ENCODE measurements at regions not wholly inside any gene's neighbourhood (a gene's known extent, or its start where the extent isn't known, plus 50 kb on each side); places are given as distances from the start of the nearest gene placed in this dataset.
"Not testable (repeated sequence)": the region's sequence is repeated elsewhere in the genome, so short reads cannot be mapped to it uniquely, and the experiment has no call there.

GRCh38 chr13:21304256-21304655 lies 127.8 kb downstream of the MRPL57 start:
- H3K9me3 ChIP-seq, result no peaks in the 10 kb centered on the region
- H3K27ac ChIP-seq, result no peak overlapping the region
- no peak overlapping the region for H3K4me2 ChIP-seq
- H3K27me3 ChIP-seq, result no peaks in the 10 kb centered on the region
- no peak overlapping the region for H3K9ac ChIP-seq
- no peak for TF ChIP-seq Cebpa-rat (IDR thresholded peaks at IDR 0.05)
- H3K4me3 ChIP-seq, result no peak overlapping the region
- H3K36me3 ChIP-seq, result peaks cover 27% of the 10 kb centered on the region
- H3K4me1 ChIP-seq, result peaks cover 5% of the 10 kb centered on the region
- H4K20me1 ChIP-seq, result no peaks in the 10 kb centered on the region

DNA sequence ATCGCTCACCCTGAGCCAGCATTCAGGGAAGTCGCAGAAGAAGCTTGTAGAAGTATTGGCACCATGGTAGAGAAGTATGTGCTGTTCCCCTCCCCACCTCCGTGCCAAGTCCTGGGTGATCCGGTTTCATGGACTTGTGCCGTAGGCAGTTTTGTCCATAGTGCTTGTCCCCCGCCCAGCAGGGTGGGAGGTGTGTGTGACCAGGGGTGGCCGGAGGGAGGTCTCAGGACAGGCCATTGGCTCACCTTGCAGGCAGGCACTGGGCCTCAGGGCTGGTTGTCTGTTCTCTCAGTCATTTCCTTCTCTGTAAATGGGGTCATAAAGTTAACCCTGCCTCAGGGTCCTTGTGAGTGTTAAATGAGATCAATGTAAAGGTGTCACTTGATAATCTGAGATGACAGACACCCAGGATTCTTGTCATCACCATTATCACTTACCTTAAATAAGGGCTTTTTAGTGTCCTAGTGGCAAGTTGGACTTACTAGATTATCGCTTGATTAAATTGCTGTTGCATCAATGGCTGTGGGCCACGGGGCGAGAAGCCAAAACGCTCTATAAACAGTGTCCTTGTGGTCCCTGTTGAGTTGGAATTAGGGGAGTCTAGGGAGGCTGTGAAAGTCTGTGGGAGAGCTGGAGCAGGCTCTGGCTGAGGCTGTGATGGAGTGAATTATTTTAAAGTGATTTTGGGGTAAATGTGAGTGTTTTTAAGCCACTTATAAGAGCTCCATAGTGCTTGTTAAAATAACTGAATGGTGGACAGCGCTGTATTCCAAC lies 130.0 kb downstream of the MRPL57 start:
- not testable (repeated sequence) for H3K4me2 ChIP-seq, H3K4me3 ChIP-seq, H3K27ac ChIP-seq, H3K9ac ChIP-seq, H4K20me1 ChIP-seq, H3K9me3 ChIP-seq, H3K27me3 ChIP-seq, H3K4me1 ChIP-seq
- H3K36me3 ChIP-seq, result peaks cover 46% of the 10 kb centered on the region

GRCh38 chr13:21307158-21307557 lies 130.7 kb downstream of the MRPL57 start:
- H3K9ac ChIP-seq, H3K4me1 ChIP-seq, H3K4me2 ChIP-seq, H3K4me3 ChIP-seq, H3K27me3 ChIP-seq, H3K9me3 ChIP-seq, H3K27ac ChIP-seq, H4K20me1 ChIP-seq: not testable (repeated sequence)
- peaks cover 53% of the 10 kb centered on the region for H3K36me3 ChIP-seq

DNA sequence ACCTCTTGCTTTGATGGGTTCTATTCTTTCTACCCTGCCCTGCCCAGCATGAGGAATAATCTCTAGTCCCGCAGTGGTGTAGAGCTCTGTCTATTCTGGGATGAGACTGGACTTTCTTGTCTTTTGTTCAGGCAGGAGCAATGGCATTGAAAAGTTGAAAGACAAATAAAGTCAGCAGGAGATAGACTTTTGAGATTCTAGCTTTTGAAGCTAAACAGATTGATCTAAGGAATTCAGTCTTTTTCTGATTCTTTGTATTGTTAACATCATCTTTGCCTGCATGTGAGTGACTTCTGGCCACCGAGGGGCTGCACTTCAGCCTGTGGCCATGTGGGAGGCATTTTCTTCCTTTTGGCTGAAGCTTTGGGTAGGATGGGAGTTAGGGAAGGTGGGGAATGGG lies 132.4 kb downstream of the MRPL57 start:
- H3K9me3 ChIP-seq, result no peaks in the 10 kb centered on the region
- H3K9ac ChIP-seq, result no peak overlapping the region
- no peak for TF ChIP-seq Cebpa-rat (IDR thresholded peaks at IDR 0.05)
- H3K4me1 ChIP-seq, result no peaks in the 10 kb centered on the region
- H3K4me2 ChIP-seq, result no peak overlapping the region
- no peaks in the 10 kb centered on the region for H3K27me3 ChIP-seq
- H3K27ac ChIP-seq, result no peak overlapping the region
- H4K20me1 ChIP-seq, result no peaks in the 10 kb centered on the region
- no peak overlapping the region for H3K4me3 ChIP-seq
- H3K36me3 ChIP-seq, result peaks cover 58% of the 10 kb centered on the region

- no peak for TF ChIP-seq Cebpa-rat (IDR thresholded peaks at IDR 0.05)
- Histone ChIP-seq H3K4me3 (no peak overlapping the region), H3K4me1 (no peaks in the 10 kb centered on the region), H3K9ac (no peak overlapping the region), H3K9me3 (no peaks in the 10 kb centered on the region), H3K4me2 (no peak overlapping the region), H3K36me3 (peaks cover 54% of the 10 kb centered on the region), H3K27ac (no peak overlapping the region), H3K27me3 (no peaks in the 10 kb centered on the region), H4K20me1 (0 out of 2 replicates have a peak, but pooled peaks cover 3% of the 10 kb centered on the region)
Measured at GRCh38 chr13:21309542-21310172, 133.2 kb downstream of the MRPL57 start.

GRCh38 chr13:21310220-21310619 lies 133.8 kb downstream of the MRPL57 start:
- Histone ChIP-seq H3K4me2 (no peak overlapping the region), H3K36me3 (peaks cover 54% of the 10 kb centered on the region), H3K9me3 (no peaks in the 10 kb centered on the region), H3K27ac (no peak overlapping the region), H3K4me1 (no peaks in the 10 kb centered on the region), H3K4me3 (no peak overlapping the region), H4K20me1 (0 out of 2 replicates have a peak, but pooled peaks cover 7% of the 10 kb centered on the region), H3K9ac (no peak overlapping the region), H3K27me3 (no peaks in the 10 kb centered on the region)
- TF ChIP-seq Cebpa-rat (IDR thresholded peaks at IDR 0.05), result no peak

DNA sequence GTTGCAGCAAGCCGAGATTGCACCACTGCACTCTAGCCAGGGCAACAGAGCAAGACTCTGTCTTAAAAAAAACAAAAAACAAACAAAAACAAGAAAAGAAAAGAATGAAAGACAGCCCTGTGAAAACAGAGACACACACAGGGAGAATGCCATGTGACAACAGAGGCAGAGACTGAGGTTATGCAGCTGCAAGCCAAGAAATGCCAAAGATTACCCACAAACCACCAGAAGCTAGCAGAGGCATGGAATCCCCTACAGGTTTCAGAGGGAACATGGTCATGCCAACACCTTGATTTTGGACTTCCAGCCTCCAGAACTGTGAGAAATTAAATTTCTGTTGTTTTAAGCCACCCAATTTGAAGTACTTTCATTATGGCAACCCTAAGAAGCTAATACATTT lies 138.5 kb downstream of the MRPL57 start:
- Histone ChIP-seq H3K9me3 (peaks cover 23% of the 10 kb centered on the region), H3K36me3 (peaks cover 64% of the 10 kb centered on the region)
- not testable (repeated sequence) for H3K4me2 ChIP-seq, H3K27ac ChIP-seq, H3K9ac ChIP-seq, H3K4me1 ChIP-seq, H3K27me3 ChIP-seq, H4K20me1 ChIP-seq, H3K4me3 ChIP-seq

GRCh38 chr13:21316376-21316775 lies 139.9 kb downstream of the MRPL57 start:
- H3K27ac ChIP-seq, result no peak overlapping the region
- TF ChIP-seq Cebpa-rat (IDR thresholded peaks at IDR 0.05), result no peak
- no peak overlapping the region for H3K4me3 ChIP-seq
- no peaks in the 10 kb centered on the region for H3K27me3 ChIP-seq
- H4K20me1 ChIP-seq, result 0 out of 2 replicates have a peak, but pooled peaks cover 7% of the 10 kb centered on the region
- H3K4me2 ChIP-seq, result no peak overlapping the region
- no peak overlapping the region for H3K9ac ChIP-seq
- no peaks in the 10 kb centered on the region for H3K4me1 ChIP-seq
- H3K36me3 ChIP-seq, result peaks cover 64% of the 10 kb centered on the region
- H3K9me3 ChIP-seq, result peaks cover 26% of the 10 kb centered on the region

GRCh38 chr13:21318891-21319532 lies 140.1 kb downstream of the ZDHHC20 start:
- Histone ChIP-seq H3K27me3 (no peaks in the 10 kb centered on the region), H3K9ac (no peak overlapping the region), H3K4me2 (no peak overlapping the region), H3K9me3 (peaks cover 26% of the 10 kb centered on the region), H3K4me3 (no peak overlapping the region), H3K36me3 (peaks cover 48% of the 10 kb centered on the region), H4K20me1 (0 out of 2 replicates have a peak, but pooled peaks cover 7% of the 10 kb centered on the region), H3K4me1 (no peaks in the 10 kb centered on the region), H3K27ac (no peak overlapping the region)
- TF ChIP-seq Cebpa-rat (IDR thresholded peaks at IDR 0.05), result no peak

Measured in BLaER1 (cell line).